AG04449 (cell line): ENCODE measurements at regions not wholly inside any gene's neighbourhood (a gene's known extent, or its start where the extent isn't known, plus 50 kb on each side); places are given as distances from the start of the nearest gene placed in this dataset.

Source experiments
- CTCF ChIA-PET: fragments of 350-600 bp; formaldehyde crosslinking; extraction: SDS; loops from one replicate; lab custom pipeline; 2021; ENCODE audit warnings: antibody characterized with exemption; lab: Yijun Ruan, JAX
- POLR2A ChIA-PET: fragments of 400-600, 350-600 bp; formaldehyde crosslinking; extraction: SDS; loops from one replicate; lab custom pipeline; 2020; ENCODE audit warnings: antibody characterized with exemption, inconsistent platforms; lab: Yijun Ruan, JAX
- DNase-seq: peaks from one replicate; pipeline ENCODE4 v3.0.0-alpha.2; 2010; ENCODE audit warnings: low read depth, low spot score
- H3K4me3 ChIP-seq: 2 replicates; pipeline ENCODE4 v1.5.1; 2011; ENCODE audit warnings: low read depth, mild to moderate bottlenecking, control low read depth, low read length
- CTCF ChIP-seq: IDR thresholded peaks from one replicate; pipeline ENCODE4 v1.5.1; 2011; ENCODE audit warnings: mild to moderate bottlenecking, moderate library complexity, low read length, control low read depth, inconsistent platforms; ENCODE audit not compliant: insufficient read depth; ENCODE audit errors: missing control alignments

DNA sequence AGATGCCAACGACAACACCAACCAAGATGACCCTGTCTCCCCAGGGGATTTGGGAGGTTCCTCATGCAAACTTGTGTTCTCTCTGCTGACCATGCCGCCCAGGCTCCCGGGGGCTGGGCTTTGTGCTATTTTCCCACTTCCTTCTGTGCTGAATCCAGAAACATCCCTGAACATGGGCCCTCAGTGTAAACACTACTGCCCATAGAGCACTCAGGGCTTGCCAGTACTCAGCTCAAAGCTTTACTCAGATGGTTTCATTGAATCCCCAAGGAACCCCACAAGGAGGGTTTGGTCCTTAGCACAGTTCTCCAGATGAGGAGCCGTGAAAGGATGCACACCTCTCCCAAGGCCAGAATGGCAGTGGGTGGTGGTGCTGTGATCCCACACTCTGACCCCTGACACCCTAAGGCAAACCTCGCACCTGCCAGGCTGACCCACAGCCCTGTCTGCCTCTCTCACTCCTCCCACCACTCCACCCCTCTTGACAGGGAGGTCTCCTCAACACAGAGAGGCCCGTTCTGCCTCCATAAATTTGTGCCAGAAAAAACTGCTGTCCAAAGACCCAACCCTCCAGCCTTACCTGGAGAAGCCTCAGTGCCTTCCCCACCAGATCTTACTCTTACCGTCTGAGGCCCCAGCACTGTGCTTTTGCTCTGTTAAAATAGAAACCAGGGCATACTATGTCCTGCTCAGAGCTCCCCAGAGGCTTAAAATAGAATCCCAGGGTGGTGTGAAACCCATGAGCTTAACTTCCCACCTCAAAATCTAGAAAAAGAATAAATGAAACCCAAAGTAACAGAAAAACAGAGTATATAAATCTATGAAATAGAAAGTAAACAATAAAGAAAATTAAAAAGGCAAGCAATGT is 283.0 kb upstream of the CDH4 start:
- no peak overlapping the region for H3K4me3 ChIP-seq
- TF ChIP-seq CTCF = no peak
- POLR2A ChIA-PET = no interaction called here
- CTCF ChIA-PET = no interaction called here
- no peak for DNase-seq

- CTCF ChIA-PET = no interaction called here
- no peak for DNase-seq
- no peak for TF ChIP-seq CTCF
- POLR2A ChIA-PET = no interaction called here
- H3K4me3 ChIP-seq = no peak overlapping the region
These were observed 281.5 kb upstream of the CDH4 start for GRCh38 chr20:60970601-60971000.

DNA sequence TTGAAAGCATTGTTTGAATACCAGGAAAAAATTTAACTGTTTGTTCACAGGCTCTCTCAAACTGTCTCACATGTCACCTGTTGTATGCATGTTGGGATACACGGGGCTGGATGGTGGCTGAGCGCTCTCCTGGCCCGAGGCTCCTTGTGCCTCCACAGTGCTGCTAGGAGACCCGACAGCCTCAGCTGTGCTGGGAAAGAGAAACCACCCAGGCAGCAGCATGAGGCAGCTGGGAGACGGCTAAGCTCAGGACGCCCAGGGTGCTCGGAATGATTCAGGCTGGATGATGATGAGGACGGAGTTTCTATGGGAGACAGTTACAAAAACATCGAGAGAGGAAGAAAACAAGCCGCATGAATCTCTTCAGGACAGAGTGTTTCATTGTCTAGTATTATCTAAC is 278.0 kb upstream of the CDH4 start:
- no peak for DNase-seq
- ChIA-PET CTCF (no interaction called here), POLR2A (no interaction called here)
- no peak for TF ChIP-seq CTCF
- H3K4me3 ChIP-seq = no peak overlapping the region

DNA sequence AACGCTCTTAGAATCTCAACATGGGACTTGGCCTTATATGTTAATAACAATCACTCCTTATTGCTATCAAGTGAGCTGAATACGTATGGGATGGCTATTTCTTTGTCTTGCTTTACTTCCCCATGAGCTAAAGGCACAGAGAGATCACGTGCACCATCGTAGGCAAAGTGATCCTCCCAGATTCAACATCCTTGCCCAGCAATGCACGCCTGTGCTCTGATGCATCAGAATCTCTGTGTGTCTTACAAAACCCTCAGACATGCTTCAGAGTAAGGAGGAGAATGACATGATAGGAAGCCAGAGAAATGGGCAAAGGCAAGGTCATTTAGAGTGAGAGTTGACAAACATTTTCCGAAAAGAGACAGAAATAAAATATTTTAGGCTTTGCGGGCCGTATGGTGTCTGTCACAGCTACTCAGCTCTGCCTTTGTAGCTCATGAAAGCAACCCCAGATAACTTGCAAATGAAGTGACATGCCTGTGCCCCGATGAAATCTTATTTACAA is 277.6 kb upstream of the CDH4 start:
- H3K4me3 ChIP-seq = no peak overlapping the region
- DNase-seq = no peak
- POLR2A ChIA-PET = no interaction called here
- no peak for TF ChIP-seq CTCF
- CTCF ChIA-PET = no interaction called here

- ChIA-PET CTCF (no interaction called here), POLR2A (no interaction called here)
- TF ChIP-seq CTCF = no peak
These were observed 275.9 kb upstream of the CDH4 start for GRCh38 chr20:60976139-60976538.

DNA sequence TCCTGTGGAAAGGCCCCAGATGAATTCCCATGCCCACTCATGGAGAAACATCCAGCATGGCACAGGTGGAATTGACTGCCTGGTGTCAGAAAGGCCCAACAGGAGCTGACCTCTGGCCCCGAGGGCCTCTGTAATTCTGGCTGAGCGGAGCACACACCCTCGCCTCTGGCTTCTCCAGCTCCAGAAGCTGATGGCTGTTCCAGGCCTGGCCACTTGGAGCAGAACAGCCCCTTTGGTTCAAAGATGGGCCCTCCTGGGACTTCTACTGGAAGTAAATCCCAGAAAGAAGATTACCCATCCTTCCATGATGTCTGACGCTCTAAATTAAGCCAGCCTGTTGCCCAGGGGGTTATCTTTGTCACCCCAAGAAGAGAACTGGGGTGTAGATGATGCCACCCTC is 275.1 kb upstream of the CDH4 start:
- POLR2A ChIA-PET = no interaction called here
- no peak overlapping the region for H3K4me3 ChIP-seq
- CTCF ChIA-PET = no interaction called here
- no peak for DNase-seq
- no peak for TF ChIP-seq CTCF

More at GRCh38 chr20:60976139-60976538, 275.9 kb upstream of the CDH4 start:
- no peak overlapping the region for H3K4me3 ChIP-seq
- DNase-seq = no peak
